ENCODE measurements at regions not wholly inside any gene's neighbourhood (a gene's known extent, or its start where the extent isn't known, plus 50 kb on each side); places are given as distances from the start of the nearest gene placed in this dataset.
"Not testable (repeated sequence)": the region's sequence is repeated elsewhere in the genome, so short reads cannot be mapped to it uniquely, and the experiment has no call there.

GRCh38 chrX:50967736-50968135 lies 57.2 kb downstream of the BMP15 start:
- Histone ChIP-seq H2BK120ac (ENCODE audit: low read depth, low read length, poor library complexity, severe bottlenecking) (no peak overlapping the region), H2AK5ac (ENCODE audit: insufficient read length, low read length) (no peak overlapping the region), H4K91ac (ENCODE audit: insufficient read length, low read depth, low read length) (no peak overlapping the region), H2BK12ac (ENCODE audit: insufficient read length, low read depth, low read length) (no peak overlapping the region), H3K79me2 (ENCODE audit: insufficient read depth, low read length) (no peaks in the 10 kb centered on the region), H3K56ac (ENCODE audit: insufficient read length, low read depth, low read length) (no peak overlapping the region), H2AFZ (ENCODE audit: low read length) (no peak overlapping the region), H2BK15ac (ENCODE audit: low read depth, low read length) (no peak overlapping the region), H3K27me3 (ENCODE audit: insufficient read depth, low read length) (no peaks in the 10 kb centered on the region), H3K4ac (ENCODE audit: low read depth, low read length) (no peak overlapping the region), H4K5ac (ENCODE audit: insufficient read length, low read depth, low read length) (no peak overlapping the region), H3K18ac (ENCODE audit: insufficient read length, low read depth, low read length) (no peak overlapping the region), H3K4me1 (ENCODE audit: insufficient read depth, low read length) (peaks cover 5% of the 10 kb centered on the region; the same call in 1 of the 2 replicates), H3K14ac (ENCODE audit: insufficient read depth, low read length) (no peak overlapping the region), H3K23me2 (ENCODE audit: insufficient read length, low read depth, low read length, poor library complexity, severe bottlenecking) (no peaks in the 10 kb centered on the region), H3K9ac (ENCODE audit: extremely low read depth, insufficient read length, low read length) (no peak overlapping the region), H4K8ac (replicated peaks; ENCODE audit: insufficient read length, low read depth, low read length) (no peak overlapping the region), H3K4me2 (ENCODE audit: insufficient read depth, insufficient read length, low read length) (no peak overlapping the region), H2BK5ac (ENCODE audit: insufficient read length, low read length) (no peak overlapping the region), H2BK20ac (ENCODE audit: low read depth, low read length, poor library complexity, severe bottlenecking) (no peak overlapping the region), H3K9me3 (ENCODE audit: control insufficient read depth, low read depth, low read length) (no peaks in the 10 kb centered on the region), H3K27ac (ENCODE audit: insufficient read length, low read depth, low read length) (no peak overlapping the region), H3K79me1 (ENCODE audit: insufficient read depth, low read depth, low read length, poor library complexity, severe bottlenecking) (no peaks in the 10 kb centered on the region), H4K20me1 (ENCODE audit: control insufficient read depth, insufficient read depth, insufficient read length) (no peaks in the 10 kb centered on the region), H3K23ac (ENCODE audit: insufficient read length, low read depth, low read length) (no peak overlapping the region), H3T11ph (ENCODE audit: low read length) (no peak overlapping the region)
- H3K4me1 Mint-ChIP-seq, result peaks cover 13 to 23% of the 10 kb centered on the region in 2 experiments
- no peak overlapping the region for H3K4me3 Mint-ChIP-seq
- H3K36me3 Mint-ChIP-seq (ENCODE audit: insufficient read depth in 1 of 3, low read depth in 3 of 3), result peaks cover 0 to 3% (median 0%) of the 10 kb centered on the region in 3 experiments; a peak in 4 of 7 replicates
- peaks cover 43 to 67% of the 10 kb centered on the region in 2 experiments for H3K9me3 Mint-ChIP-seq
- no peak for DNase-seq
- no CpG with 5 or more reads among the region's 6 CpGs for WGBS (ENCODE audit: extremely low coverage, insufficient read length, low lambda C conversion rate)
- H3K27me3 Mint-ChIP-seq (ENCODE audit: low read depth), result no peaks in the 10 kb centered on the region
- no peak overlapping the region for H3K27ac Mint-ChIP-seq
- no peak for TF ChIP-seq CTCF (conservative IDR thresholded peaks at IDR 0.05)

- H2BK12ac ChIP-seq (ENCODE audit: insufficient read length, low read depth, low read length); H2AK5ac ChIP-seq (ENCODE audit: insufficient read length, low read length); H3K79me1 ChIP-seq (ENCODE audit: insufficient read depth, low read depth, low read length, poor library complexity, severe bottlenecking); H4K20me1 ChIP-seq (ENCODE audit: control insufficient read depth, insufficient read depth, insufficient read length); H3K27ac Mint-ChIP-seq; H4K8ac ChIP-seq (replicated peaks; ENCODE audit: insufficient read length, low read depth, low read length); H3K27me3 Mint-ChIP-seq (ENCODE audit: low read depth); H3K4me1 ChIP-seq (ENCODE audit: insufficient read depth, low read length); H3K4me3 Mint-ChIP-seq; H3K79me2 ChIP-seq (ENCODE audit: insufficient read depth, low read length); H3K9ac ChIP-seq (ENCODE audit: extremely low read depth, insufficient read length, low read length); H4K5ac ChIP-seq (ENCODE audit: insufficient read length, low read depth, low read length); H2BK120ac ChIP-seq (ENCODE audit: low read depth, low read length, poor library complexity, severe bottlenecking); H3K36me3 Mint-ChIP-seq (ENCODE audit: insufficient read depth in 1 of 3, low read depth in 3 of 3); H2BK20ac ChIP-seq (ENCODE audit: low read depth, low read length, poor library complexity, severe bottlenecking); DNase-seq; H3K27me3 ChIP-seq (ENCODE audit: insufficient read depth, low read length); H3K23me2 ChIP-seq (ENCODE audit: insufficient read length, low read depth, low read length, poor library complexity, severe bottlenecking); H3K14ac ChIP-seq (ENCODE audit: insufficient read depth, low read length); H3T11ph ChIP-seq (ENCODE audit: low read length); H4K91ac ChIP-seq (ENCODE audit: insufficient read length, low read depth, low read length); H3K18ac ChIP-seq (ENCODE audit: insufficient read length, low read depth, low read length); H2BK5ac ChIP-seq (ENCODE audit: insufficient read length, low read length); H3K23ac ChIP-seq (ENCODE audit: insufficient read length, low read depth, low read length); H3K9me3 ChIP-seq (ENCODE audit: control insufficient read depth, low read depth, low read length); H3K56ac ChIP-seq (ENCODE audit: insufficient read length, low read depth, low read length); H2AFZ ChIP-seq (ENCODE audit: low read length); H2BK15ac ChIP-seq (ENCODE audit: low read depth, low read length); H3K4ac ChIP-seq (ENCODE audit: low read depth, low read length); H3K27ac ChIP-seq (ENCODE audit: insufficient read length, low read depth, low read length); H3K4me2 ChIP-seq (ENCODE audit: insufficient read depth, insufficient read length, low read length): not testable (repeated sequence)
- WGBS (ENCODE audit: extremely low coverage, insufficient read length, low lambda C conversion rate), result no CpG with 5 or more reads among the region's 7 CpGs
- Mint-ChIP-seq H3K4me1 (peaks cover 8 to 17% of the 10 kb centered on the region in 2 experiments; a peak in 3 of 4 replicates), H3K9me3 (peaks cover 37 to 61% of the 10 kb centered on the region in 2 experiments)
Observed at GRCh38 chrX:50968871-50969635, 58.5 kb downstream of the BMP15 start.
